ENCODE measurements at regions not wholly inside any gene's neighbourhood (a gene's known extent, or its start where the extent isn't known, plus 50 kb on each side); places are given as distances from the start of the nearest gene placed in this dataset.

- Histone ChIP-seq H3K27me3 (no peaks in the 10 kb centered on the region), H3K4me3 (no peak overlapping the region), H3K27ac (no peak overlapping the region), H3K9me3 (peaks cover 0 to 2% of the 10 kb centered on the region in 2 donors), H3K4me1 (no peaks in the 10 kb centered on the region), H3K36me3 (no peaks in the 10 kb centered on the region)
- DNase-seq (no peak), ATAC-seq (no peak)
- intact Hi-C loops (cut with DNase I) = no loop called here
- TF ChIP-seq CTCF (IDR thresholded peaks at IDR 0.05) = no peak
These were observed 217.5 kb downstream of the TMEM161B start for GRCh38 chr5:88051148-88051547.

GRCh38 chr5:88049737-88050136 lies 218.9 kb downstream of the TMEM161B start:
- Histone ChIP-seq H3K4me1 (no peaks in the 10 kb centered on the region), H3K4me3 (no peak overlapping the region), H3K27me3 (no peaks in the 10 kb centered on the region), H3K27ac (no peak overlapping the region), H3K9me3 (peaks cover 0 to 2% of the 10 kb centered on the region in 2 donors), H3K36me3 (no peaks in the 10 kb centered on the region)
- DNase-seq (no peak), ATAC-seq (no peak)
- intact Hi-C loops (cut with DNase I) = no loop called here
- TF ChIP-seq CTCF (IDR thresholded peaks at IDR 0.05) = no peak

- no peak overlapping the region for H3K4me3 ChIP-seq
- no peak for TF ChIP-seq CTCF (IDR thresholded peaks at IDR 0.05)
- no peaks in the 10 kb centered on the region for H3K27me3 ChIP-seq
- peaks cover 0 to 2% of the 10 kb centered on the region in 2 donors for H3K9me3 ChIP-seq
- ATAC-seq (no peak), DNase-seq (no peak)
- H3K4me1 ChIP-seq = no peaks in the 10 kb centered on the region
- intact Hi-C loops (cut with DNase I) = no loop called here
- no peaks in the 10 kb centered on the region for H3K36me3 ChIP-seq
- H3K27ac ChIP-seq = no peak overlapping the region
These were observed 219.5 kb downstream of the TMEM161B start for GRCh38 chr5:88049156-88049555.

GRCh38 chr5:88045931-88046461 lies 222.6 kb downstream of the TMEM161B start:
- H3K9me3 ChIP-seq = no peaks in the 10 kb centered on the region
- TF ChIP-seq CTCF (IDR thresholded peaks at IDR 0.05) = no peak
- DNase-seq (no peak), ATAC-seq (no peak)
- H3K4me3 ChIP-seq = no peak overlapping the region
- no peaks in the 10 kb centered on the region for H3K4me1 ChIP-seq
- intact Hi-C loops (cut with DNase I) = no loop called here
- H3K27ac ChIP-seq = no peak overlapping the region
- H3K36me3 ChIP-seq = no peaks in the 10 kb centered on the region
- no peaks in the 10 kb centered on the region for H3K27me3 ChIP-seq

GRCh38 chr5:88045165-88045564 lies 223.5 kb downstream of the TMEM161B start:
- TF ChIP-seq CTCF (IDR thresholded peaks at IDR 0.05) = no peak
- no peaks in the 10 kb centered on the region for H3K9me3 ChIP-seq
- no peak overlapping the region for H3K4me3 ChIP-seq
- H3K27ac ChIP-seq = no peak overlapping the region
- ATAC-seq (no peak), DNase-seq (no peak)
- intact Hi-C loops (cut with DNase I) = no loop called here
- no peaks in the 10 kb centered on the region for H3K4me1 ChIP-seq
- no peaks in the 10 kb centered on the region for H3K36me3 ChIP-seq
- no peaks in the 10 kb centered on the region for H3K27me3 ChIP-seq

All from left lung (tissue), 4 donors.